ENCODE measurements at regions not wholly inside any gene's neighbourhood (a gene's known extent, or its start where the extent isn't known, plus 50 kb on each side); places are given as distances from the start of the nearest gene placed in this dataset.
A peak's percentile ranks its signal among the peaks of the same experiment; 100 is the strongest.

- intact Hi-C loops (cut with micrococcal nuclease) = no loop called here
Measured at GRCh38 chrX:117376460-117376859, 740.1 kb downstream of the KLHL13 start.

GRCh38 chrX:117335209-117335608, 781.4 kb downstream of the KLHL13 start:
- CTCF ChIA-PET (ENCODE audit: low intra/inter-chr PET ratio) = no interaction called here
- POLR2A ChIA-PET = no interaction called here
- no peak for DNase-seq (ENCODE audit: extremely low read depth in 1 of 4, low spot score in 3 of 4)
- Histone ChIP-seq H3K4me3 (no peak overlapping the region), H3K9me1 (ENCODE audit: control insufficient read depth, insufficient read depth, low read length) (no peaks in the 10 kb centered on the region), H3K27me3 (ENCODE audit: control insufficient read depth in 2 of 2, insufficient read depth in 2 of 2, low read length in 2 of 2) (no peaks in the 10 kb centered on the region), H3K9ac (ENCODE audit: insufficient read depth in 1 of 2, low read depth in 2 of 2, low read length in 2 of 2) (no peak overlapping the region), H3K4me2 (ENCODE audit: insufficient read depth, low read length) (no peak overlapping the region), H3K79me2 (ENCODE audit: control insufficient read depth, insufficient read depth, low read length) (no peaks in the 10 kb centered on the region), H4K20me1 (replicated peaks; ENCODE audit: control insufficient read depth, insufficient read depth, low read length) (no peaks in the 10 kb centered on the region), H2AFZ (ENCODE audit: low read depth, low read length) (no peak overlapping the region), H3K4me1 (replicated peaks in 1 of 2; ENCODE audit: control insufficient read depth in 2 of 2, insufficient read depth in 2 of 2, low read length in 2 of 2) (no peaks in the 10 kb centered on the region), H3K9me3 (replicated peaks; ENCODE audit: control insufficient read depth, insufficient read depth, low read depth, low read length) (no peaks in the 10 kb centered on the region), H3K27ac (ENCODE audit: extremely low read depth, low read depth, low read length) (no peak overlapping the region), H3K36me3 (ENCODE audit: control insufficient read depth, insufficient read depth, low read length) (no peaks in the 10 kb centered on the region)
- intact Hi-C loops (cut with micrococcal nuclease) = no loop called here
- 0% methylated on average over 1 of the region's 1 CpG for WGBS (ENCODE audit: insufficient coverage, low coverage, missing lambda C conversion rate)
- no peak for ATAC-seq
- no peak for FAIRE-seq
- BruUV-seq (replicated peaks) = no TSS peak
- in situ Hi-C loops (cut with MboI) = no loop called here
- TF ChIP-seq HMGN3 (IDR thresholded peaks at IDR 0.05; ENCODE audit: borderline replicate concordance, extremely low read depth, insufficient read length, low read depth, low read length) (no peak), SMARCA5 (IDR thresholded peaks at IDR 0.05) (no peak), DNMT1 (IDR thresholded peaks at IDR 0.05) (no peak), MXD1 (CRISPR knock-in tag; IDR thresholded peaks at IDR 0.05; ENCODE audit: borderline replicate concordance, poor library complexity, severe bottlenecking) (no peak), ZNF133 (CRISPR knock-in tag; IDR thresholded peaks at IDR 0.05) (no peak), GATAD2B (IDR thresholded peaks at IDR 0.05; ENCODE audit: borderline replicate concordance) (no peak), FOXM1 (IDR thresholded peaks at IDR 0.05; ENCODE audit: low read depth) (no peak), FOXM1 (CRISPR knock-in tag; IDR thresholded peaks at IDR 0.05; ENCODE audit: low read depth) (no peak), HMGXB4 (CRISPR knock-in tag; IDR thresholded peaks at IDR 0.05) (no peak), ZC3H8 (IDR thresholded peaks at IDR 0.05) (no peak), FUS (optimal IDR thresholded peaks at IDR 0.05; ENCODE audit: low read depth, low read length) (no peak)

More at GRCh38 chrX:117376460-117376859, 740.1 kb downstream of the KLHL13 start:
- no peaks in the 10 kb centered on the region for H3K4me1 ChIP-seq (replicated peaks in 1 of 2; ENCODE audit: control insufficient read depth in 2 of 2, insufficient read depth in 2 of 2, low read length in 2 of 2)
- in situ Hi-C loops (cut with MboI) = no loop called here
- ChIA-PET POLR2A (no interaction called here), CTCF (ENCODE audit: low intra/inter-chr PET ratio) (no interaction called here)
- no peaks in the 10 kb centered on the region for H3K9me1 ChIP-seq (ENCODE audit: control insufficient read depth, insufficient read depth, low read length)
- no peak overlapping the region for H3K27ac ChIP-seq (ENCODE audit: extremely low read depth, low read depth, low read length)
- H2AFZ ChIP-seq (ENCODE audit: low read depth, low read length) = no peak overlapping the region
- H3K36me3 ChIP-seq (ENCODE audit: control insufficient read depth, insufficient read depth, low read length) = no peaks in the 10 kb centered on the region
- H3K9me3 ChIP-seq (replicated peaks; ENCODE audit: control insufficient read depth, insufficient read depth, low read depth, low read length) = no peaks in the 10 kb centered on the region
- no peak for FAIRE-seq
- TF ChIP-seq CEBPG (CRISPR knock-in tag; IDR thresholded peaks at IDR 0.05) (no peak), CEBPG (tag; conservative IDR thresholded peaks at IDR 0.05 in 1 of 2, IDR thresholded peaks at IDR 0.05 in 1 of 2) (peak; percentile 27 to 38; a peak in 1 of 4 replicates), HMGXB4 (CRISPR knock-in tag; IDR thresholded peaks at IDR 0.05) (no peak)
- DNase-seq (ENCODE audit: extremely low read depth in 1 of 4, low spot score in 3 of 4) = no peak
- no peak overlapping the region for H3K4me2 ChIP-seq (ENCODE audit: insufficient read depth, low read length)
- H3K9ac ChIP-seq (ENCODE audit: insufficient read depth in 1 of 2, low read depth in 2 of 2, low read length in 2 of 2) = no peak overlapping the region
- no TSS peak for BruUV-seq (replicated peaks)
- no peaks in the 10 kb centered on the region for H3K79me2 ChIP-seq (ENCODE audit: control insufficient read depth, insufficient read depth, low read length)
- no peak overlapping the region for H3K4me3 ChIP-seq
- ATAC-seq = no peak
- H3K27me3 ChIP-seq (ENCODE audit: control insufficient read depth in 2 of 2, insufficient read depth in 2 of 2, low read length in 2 of 2) = no peaks in the 10 kb centered on the region
- no peaks in the 10 kb centered on the region for H4K20me1 ChIP-seq (replicated peaks; ENCODE audit: control insufficient read depth, insufficient read depth, low read length)
